ENCODE measurements at regions not wholly inside any gene's neighbourhood (a gene's known extent, or its start where the extent isn't known, plus 50 kb on each side); places are given as distances from the start of the nearest gene placed in this dataset.
"Not testable (repeated sequence)": the region's sequence is repeated elsewhere in the genome, so short reads cannot be mapped to it uniquely, and the experiment has no call there.

GRCh38 chr9:41754403-41754802 is 374.8 kb downstream of the CNTNAP3B start:
- DNase-seq = not testable (repeated sequence)

- DNase-seq = not testable (repeated sequence)
These were observed 387.3 kb downstream of the CNTNAP3B start for GRCh38 chr9:41741897-41742296.

GRCh38 chr9:41741173-41741572 is 388.1 kb downstream of the CNTNAP3B start:
- not testable (repeated sequence) for DNase-seq

- not testable (repeated sequence) for DNase-seq
These were observed 390.5 kb downstream of the CNTNAP3B start for GRCh38 chr9:41738681-41739080.

GRCh38 chr9:41699190-41699589 is 430.0 kb downstream of the CNTNAP3B start:
- not testable (repeated sequence) for DNase-seq

GRCh38 chr9:41697080-41697479 is 432.1 kb downstream of the CNTNAP3B start:
- DNase-seq = not testable (repeated sequence)

GRCh38 chr9:41679312-41679711 is 449.9 kb downstream of the CNTNAP3B start:
- DNase-seq = not testable (repeated sequence)

- DNase-seq = not testable (repeated sequence)
These were observed 465.7 kb downstream of the CNTNAP3B start for GRCh38 chr9:41663497-41664036.

GRCh38 chr9:41658706-41659105 is 469.6 kb upstream of the ZNG1F start:
- DNase-seq = not testable (repeated sequence)

- DNase-seq = not testable (repeated sequence)
These were observed 469.0 kb upstream of the ZNG1F start for GRCh38 chr9:41658116-41658515.

GRCh38 chr9:41657141-41657540 is 468.0 kb upstream of the ZNG1F start:
- not testable (repeated sequence) for DNase-seq

GRCh38 chr9:41655071-41655554 is 466.0 kb upstream of the ZNG1F start:
- not testable (repeated sequence) for DNase-seq

- DNase-seq = not testable (repeated sequence)
These were observed 465.2 kb upstream of the ZNG1F start for GRCh38 chr9:41654349-41654748.

GRCh38 chr9:41653560-41654340 is 464.6 kb upstream of the ZNG1F start:
- DNase-seq = not testable (repeated sequence)

- not testable (repeated sequence) for DNase-seq
These were observed 463.7 kb upstream of the ZNG1F start for GRCh38 chr9:41652800-41653199.

GRCh38 chr9:41652100-41652713 is 463.1 kb upstream of the ZNG1F start:
- DNase-seq = not testable (repeated sequence)

GRCh38 chr9:41650086-41650485 is 461.0 kb upstream of the ZNG1F start:
- DNase-seq = not testable (repeated sequence)

GRCh38 chr9:41648564-41648963 is 459.4 kb upstream of the ZNG1F start:
- DNase-seq = not testable (repeated sequence)

- not testable (repeated sequence) for DNase-seq
These were observed 457.1 kb upstream of the ZNG1F start for GRCh38 chr9:41646246-41646645.

GRCh38 chr9:41643571-41644279 is 454.6 kb upstream of the ZNG1F start:
- peak; percentile 31 for DNase-seq

GRCh38 chr9:41633726-41634125 is 444.6 kb upstream of the ZNG1F start:
- DNase-seq = not testable (repeated sequence)

GRCh38 chr9:41623666-41624065 is 434.5 kb upstream of the ZNG1F start:
- not testable (repeated sequence) for DNase-seq

- DNase-seq = not testable (repeated sequence)
These were observed 430.1 kb upstream of the ZNG1F start for GRCh38 chr9:41619254-41619653.

Measured in NCI-H1105 (cell line).